Gastrocnemius medialis (tissue), 4 donors: ENCODE measurements at regions not wholly inside any gene's neighbourhood (a gene's known extent, or its start where the extent isn't known, plus 50 kb on each side); places are given as distances from the start of the nearest gene placed in this dataset.

ENCODE experiments used
- CTCF ChIP-seq, 5 experiments: fragments of 450-650 bp in 3 of 5; fragments of 200-600 bp in 2 of 5; sonication (generic) in 2 of 5; IDR thresholded peaks in 4 of 5; conservative IDR thresholded peaks in 1 of 5; 1 replicate in 4 of 5; 2 replicates in 1 of 5; pipeline ENCODE4 v1.5.1; 2016 to 2019; ENCODE audit warnings: antibody characterized with exemption in 5 of 5, mild to moderate bottlenecking in 3 of 5, moderate library complexity in 3 of 5
- POLR2A ChIP-seq, 2 donors: fragments of 450-650 bp; IDR thresholded peaks; one replicate each; pipeline ENCODE4 v1.6.1; 2017; ENCODE audit warnings: antibody characterized with exemption in 2 of 2, mild to moderate bottlenecking in 2 of 2, moderate library complexity in 2 of 2

GRCh38 chr20:21583486-21584168, 69.8 kb upstream of the NKX2-2 start:
- TF ChIP-seq POLR2A (IDR thresholded peaks at IDR 0.05) (no peak), CTCF (IDR thresholded peaks at IDR 0.05 in 4 of 5, conservative IDR thresholded peaks at IDR 0.05 in 1 of 5) (no peak)
